Fibroblast of skin of right quadriceps (primary cell): ENCODE measurements at regions not wholly inside any gene's neighbourhood (a gene's known extent, or its start where the extent isn't known, plus 50 kb on each side); places are given as distances from the start of the nearest gene placed in this dataset.
A peak's percentile ranks its signal among the peaks of the same experiment; 100 is the strongest.
"Not testable (repeated sequence)": the region's sequence is repeated elsewhere in the genome, so short reads cannot be mapped to it uniquely, and the experiment has no call there.

Experiments
- DNase-seq: peaks from one replicate; pipeline ENCODE4 v3.0.0-alpha.2; 2013

DNA sequence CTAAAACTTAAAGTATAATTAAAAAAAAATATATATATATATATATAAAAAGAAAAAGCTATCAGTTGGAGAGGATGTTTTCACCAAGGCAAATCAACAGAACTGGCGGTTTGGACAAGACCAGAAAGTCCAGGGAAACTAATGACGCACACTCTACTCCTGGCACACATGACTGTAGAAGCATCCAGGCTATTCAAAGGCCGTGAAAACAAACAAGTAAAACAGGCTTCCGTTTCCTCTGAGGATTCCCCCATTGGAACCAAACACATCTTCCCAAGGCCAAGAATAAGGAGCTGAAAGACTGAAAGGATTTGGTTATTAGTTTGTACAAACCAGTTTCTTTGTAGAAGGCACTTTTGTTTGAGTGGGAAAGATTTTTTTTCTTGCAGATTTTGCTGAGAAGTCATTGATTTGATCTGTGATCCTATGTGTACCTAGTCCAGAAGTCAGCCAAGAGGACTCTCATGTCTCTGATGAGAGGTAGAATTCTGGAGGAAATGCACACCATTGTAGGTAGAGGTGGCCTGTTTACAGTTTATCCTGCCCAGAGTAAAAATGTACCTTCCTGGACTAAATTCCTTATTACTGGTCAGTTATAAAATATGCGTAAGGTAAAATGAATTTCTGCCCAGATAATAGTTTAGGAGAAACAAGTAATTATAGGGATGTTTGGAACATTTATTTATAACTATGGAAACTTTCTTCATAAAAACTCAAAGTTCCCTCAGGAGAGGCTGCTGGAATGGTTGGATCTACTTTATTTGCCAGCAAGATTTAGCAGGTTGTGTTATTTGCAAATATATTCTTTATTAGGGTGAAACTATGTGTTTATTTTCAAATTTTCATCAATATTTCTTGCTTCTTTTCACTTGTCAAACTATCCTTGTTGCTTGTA lies 66.5 kb downstream of the DMP1 start:
- no peak for DNase-seq

DNA sequence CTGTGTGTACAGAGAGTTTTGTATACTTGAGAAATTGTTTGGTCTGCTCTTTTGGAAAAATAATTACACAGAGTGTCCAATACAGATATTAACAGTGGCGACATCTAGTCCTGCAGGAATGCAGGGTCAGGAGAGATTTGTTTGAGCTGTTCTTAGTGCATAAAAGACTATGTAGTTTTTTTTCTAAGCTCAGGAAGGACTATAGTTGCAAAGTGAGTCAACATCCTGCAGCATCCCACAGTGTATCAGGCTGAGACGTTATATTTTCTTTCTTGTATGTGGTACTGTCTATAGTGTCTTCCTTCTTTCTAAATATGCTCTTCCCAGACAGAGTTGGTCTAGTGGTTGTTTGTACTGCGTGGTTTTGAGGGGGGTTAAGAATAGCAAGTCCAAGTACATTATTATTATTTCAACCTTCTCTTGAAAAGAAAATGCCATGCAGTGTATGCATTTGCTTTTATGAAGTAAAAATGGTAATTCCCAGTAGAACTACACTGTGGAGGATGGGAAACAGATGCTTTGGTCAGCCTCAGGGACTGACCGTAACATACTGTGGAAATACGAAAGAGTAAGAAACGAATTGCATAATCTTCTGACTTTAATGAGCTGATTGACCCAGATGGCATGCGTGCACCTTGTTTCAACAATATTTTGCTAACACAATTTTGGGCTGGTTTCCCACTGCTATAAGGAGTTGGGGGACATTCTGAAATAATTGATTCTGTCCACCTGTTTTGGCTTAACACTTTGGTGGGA lies 67.4 kb downstream of the DMP1 start:
- DNase-seq = no peak

DNA sequence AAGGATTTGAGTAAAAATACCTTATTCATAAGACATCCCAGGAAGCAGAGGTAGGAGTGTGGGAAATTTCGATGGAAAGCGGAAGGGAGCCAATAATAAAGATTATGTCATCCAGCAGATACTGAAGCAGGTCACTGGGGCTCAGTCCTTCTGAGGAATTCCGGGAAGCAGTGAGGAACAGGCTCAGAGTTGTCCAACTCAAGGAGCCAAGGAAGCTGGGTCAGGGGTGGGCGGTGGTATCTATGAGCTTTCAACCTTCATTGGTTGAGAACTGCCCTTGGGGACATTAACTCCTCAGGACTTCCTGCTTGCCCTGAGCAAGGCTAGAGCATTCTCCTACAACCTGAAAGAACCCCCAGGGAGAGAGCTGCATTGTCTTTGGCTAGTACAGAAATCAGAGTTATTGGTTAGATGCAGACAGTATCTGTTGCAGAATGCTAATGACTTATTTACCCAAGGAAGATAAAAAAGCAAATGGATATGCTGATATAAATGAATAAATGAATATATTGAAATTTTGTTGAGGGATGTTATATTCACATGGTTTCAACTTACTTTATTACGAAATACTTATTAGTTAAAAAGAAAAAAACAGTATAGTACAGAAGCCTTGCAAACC lies 68.2 kb downstream of the DMP1 start:
- DNase-seq = no peak

DNA sequence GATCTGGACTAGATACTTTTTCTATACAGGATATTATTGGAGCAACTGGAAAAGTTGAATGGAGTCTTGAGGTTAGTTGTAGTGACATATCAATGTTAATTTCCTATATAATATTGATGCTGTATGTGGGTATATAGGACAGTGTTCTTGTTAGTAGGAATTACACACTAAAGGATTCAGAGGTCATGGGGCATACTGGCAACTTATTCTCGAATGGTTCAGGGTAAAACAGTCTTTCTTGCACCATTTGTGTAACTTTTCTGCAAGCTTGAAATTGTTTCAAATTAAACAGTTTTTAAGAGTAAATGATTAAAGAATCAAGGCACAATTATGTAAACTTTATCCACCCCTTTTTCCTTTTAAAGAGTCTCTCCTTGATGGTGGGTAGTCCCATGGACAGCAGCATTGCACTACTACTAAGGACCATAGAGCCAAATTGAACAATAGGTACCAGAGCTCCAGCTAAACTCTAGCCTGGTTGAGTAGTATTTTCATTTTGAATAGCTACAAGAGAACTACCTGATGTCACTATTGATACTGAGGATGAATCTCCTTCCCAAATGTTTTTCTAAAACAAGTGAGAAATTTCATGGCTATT lies 70.1 kb downstream of the DMP1 start:
- no peak for DNase-seq

DNA sequence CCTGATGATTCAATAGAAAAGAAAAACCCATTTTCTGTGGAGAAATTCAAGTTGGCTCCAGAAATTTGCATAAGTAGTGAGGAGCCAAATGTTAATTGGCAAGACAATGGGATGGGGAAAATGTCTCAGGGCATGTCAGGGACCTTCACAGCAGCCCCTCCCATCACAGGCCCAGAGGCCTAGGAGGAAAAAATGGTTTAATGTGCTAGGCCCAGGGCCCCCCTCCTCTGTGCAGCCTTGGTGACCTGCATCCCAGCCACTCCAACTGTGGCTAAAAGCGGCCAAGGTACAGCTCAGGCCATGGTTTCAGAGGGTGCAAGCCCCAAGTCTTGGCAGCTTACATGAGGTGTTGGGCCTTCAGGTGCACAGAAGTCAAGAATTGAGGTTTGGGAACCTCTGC lies 74.1 kb upstream of the IBSP start:
- DNase-seq = not testable (repeated sequence)

DNA sequence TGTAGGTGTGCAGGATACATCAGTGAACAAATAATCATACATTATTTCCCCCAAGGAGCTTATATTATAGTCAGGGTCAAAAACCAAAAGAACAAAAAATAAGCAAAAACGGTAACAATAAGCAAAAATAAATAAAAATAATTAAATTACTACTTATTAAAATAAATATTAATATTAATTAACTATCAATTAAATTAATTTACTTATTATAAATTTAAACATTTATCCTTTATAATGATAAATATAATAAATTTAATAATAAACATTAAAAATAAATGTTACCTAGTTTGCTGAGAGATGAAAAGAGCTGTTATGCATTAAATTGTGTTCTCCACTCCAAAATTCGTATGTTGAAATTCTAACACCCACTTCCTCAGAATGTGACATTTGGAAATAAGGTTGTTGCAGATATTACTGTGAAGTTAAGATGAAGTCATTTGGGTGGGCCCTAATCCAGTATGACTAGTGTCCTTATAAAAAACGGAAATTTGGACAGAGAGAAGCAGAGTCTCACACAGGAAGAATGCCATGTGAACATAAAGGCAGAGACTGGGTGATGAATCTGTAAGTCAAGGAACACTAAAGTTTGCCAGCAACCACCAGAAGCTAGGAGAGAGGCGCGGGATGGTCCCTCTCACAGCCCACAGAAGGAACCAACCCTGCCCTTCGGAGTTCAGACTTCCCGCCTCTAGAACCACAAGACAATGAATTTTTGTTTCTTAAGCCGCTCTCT lies 67.2 kb upstream of the IBSP start:
- DNase-seq = peak; percentile 15

DNA sequence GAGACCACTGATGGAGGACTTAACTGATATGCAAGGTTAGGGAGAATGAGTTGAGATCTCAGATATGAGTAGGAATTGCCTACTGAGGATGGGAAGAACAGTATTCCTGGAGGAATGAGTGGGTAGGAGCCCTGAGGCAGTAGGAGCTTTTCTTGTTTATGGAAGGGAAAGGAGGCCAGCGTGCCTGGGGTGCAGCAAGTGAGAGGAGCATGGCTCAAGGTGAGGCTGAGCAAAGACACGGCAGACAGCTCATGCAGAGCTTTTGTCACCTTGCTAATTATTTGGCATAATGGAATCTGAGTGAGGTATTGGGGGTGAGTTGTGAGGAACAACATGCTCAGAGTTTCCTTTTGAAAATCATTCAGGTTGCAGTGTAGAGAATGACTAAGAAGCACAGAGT lies 65.3 kb upstream of the IBSP start:
- no peak for DNase-seq

DNA sequence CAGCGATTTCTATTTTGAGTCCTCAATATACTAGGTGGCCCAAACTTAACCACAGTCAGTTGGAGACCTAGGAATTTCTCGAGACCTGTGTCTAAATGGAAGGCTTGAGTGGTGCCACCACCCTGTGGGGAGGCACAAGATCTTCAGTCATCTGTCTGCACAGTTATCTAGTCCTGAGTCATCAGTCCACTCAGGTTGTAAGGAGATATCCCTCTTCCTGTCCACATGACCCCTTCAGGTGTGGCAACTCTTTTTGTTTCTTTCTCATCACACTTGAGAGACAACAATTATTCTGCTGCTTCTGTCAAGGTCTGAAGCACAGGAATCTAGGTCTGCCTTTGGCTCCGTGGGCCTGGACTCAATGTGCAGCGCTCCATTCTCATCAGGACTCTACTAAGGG lies 64.4 kb upstream of the IBSP start:
- no peak for DNase-seq

DNA sequence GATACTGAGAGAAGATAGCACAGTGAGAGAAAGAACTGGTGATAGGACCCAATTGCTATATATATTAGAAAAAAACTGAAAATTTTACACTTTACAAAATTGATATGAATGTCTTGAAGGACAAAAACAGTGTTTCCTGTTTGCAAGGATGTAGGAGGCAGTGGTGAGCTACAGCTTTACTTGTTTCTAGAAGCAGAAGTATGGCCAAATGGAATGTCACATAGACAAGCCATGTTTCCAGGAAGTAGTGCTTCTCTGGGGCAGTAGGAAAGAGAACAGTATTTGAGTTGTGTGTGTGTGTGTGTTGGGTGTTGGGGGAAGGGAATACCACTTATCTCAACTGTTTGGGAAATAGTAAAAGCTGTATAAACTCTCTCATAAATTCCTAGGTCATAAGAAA lies 60.9 kb upstream of the IBSP start:
- no peak for DNase-seq

DNA sequence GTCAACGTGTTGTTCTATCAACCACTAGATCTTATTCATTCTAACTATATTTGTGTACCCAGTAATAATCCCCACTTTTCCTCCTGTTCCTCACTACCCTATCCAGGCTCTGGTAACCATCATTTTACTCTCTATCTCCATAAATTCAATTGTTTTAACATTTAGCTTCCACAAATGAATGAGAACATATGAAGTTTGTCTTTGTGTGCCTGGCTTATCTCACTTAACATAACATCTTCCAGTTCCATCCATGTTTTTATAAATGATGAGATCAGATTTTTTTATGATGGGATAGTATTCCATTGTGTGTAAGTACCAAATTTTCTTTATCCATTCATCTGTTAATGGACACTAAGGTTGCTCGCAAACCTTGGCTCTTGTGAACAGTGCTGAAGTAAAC lies 59.9 kb upstream of the IBSP start:
- DNase-seq = no peak

DNA sequence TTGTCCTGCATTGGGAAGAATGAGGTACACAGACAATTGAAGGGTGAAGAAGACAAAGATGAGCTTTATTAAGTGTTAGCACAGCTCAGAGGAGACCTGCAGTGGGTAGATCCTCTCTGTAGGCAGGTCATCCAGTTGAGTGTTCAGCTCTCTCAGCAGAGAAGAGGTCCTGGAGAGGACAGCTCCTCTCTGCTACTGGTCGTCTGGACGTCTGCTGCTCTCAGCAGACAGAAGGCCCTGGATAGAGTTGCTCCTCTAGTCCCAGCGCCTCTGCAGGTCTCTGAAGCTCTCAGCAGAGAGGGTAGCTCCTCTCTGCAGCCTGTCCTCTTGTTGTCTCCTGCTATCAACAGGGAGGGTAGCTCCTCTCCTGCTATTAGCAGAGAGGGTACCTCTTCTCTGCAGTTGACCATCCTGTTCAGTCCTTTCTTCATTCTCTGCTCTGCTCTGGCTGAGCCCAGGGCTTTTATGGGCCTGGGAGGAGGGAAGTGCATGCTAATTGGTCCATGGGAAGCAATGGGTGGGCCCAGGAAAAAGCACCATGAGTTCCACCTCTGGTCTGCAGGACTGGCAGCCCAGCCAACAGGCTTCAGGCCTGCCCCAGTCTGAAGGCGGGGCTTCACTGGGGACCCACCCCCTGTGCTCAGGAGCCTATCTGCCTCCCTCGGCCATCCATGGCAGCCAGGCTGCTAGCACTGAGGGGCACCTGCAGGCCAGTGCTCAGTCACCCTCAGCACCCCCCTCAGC lies 54.1 kb upstream of the IBSP start:
- DNase-seq = no peak

DNA sequence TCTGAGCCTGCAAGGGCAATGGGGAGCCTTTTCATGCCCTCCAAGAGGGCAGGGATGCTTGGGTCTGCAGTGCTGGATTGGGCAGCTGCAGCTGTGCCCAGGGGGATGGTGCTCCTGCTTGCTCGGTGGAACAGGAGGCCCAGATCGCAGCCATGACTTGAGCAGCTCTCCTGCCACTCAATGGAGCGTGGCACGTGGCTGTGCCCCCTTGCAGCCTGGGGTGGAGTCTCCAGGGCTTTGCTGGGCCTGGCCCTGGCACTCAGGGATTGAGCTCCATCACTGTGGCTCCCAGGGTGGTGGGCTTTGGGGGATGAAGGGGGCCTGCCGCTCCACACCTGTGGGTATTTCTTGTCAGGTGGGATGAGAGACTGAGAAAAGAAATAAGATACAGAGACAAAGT lies 53.4 kb upstream of the IBSP start:
- no peak for DNase-seq
